ENCODE measurements at regions not wholly inside any gene's neighbourhood (a gene's known extent, or its start where the extent isn't known, plus 50 kb on each side); places are given as distances from the start of the nearest gene placed in this dataset.

- no peak overlapping the region for H3K9ac ChIP-seq (ENCODE audit: extremely low read depth, insufficient read length, low read length)
- H3K4me1 ChIP-seq (ENCODE audit: insufficient read depth, low read length), result no peaks in the 10 kb centered on the region
These were observed 61.1 kb downstream of the TWIST1 start for GRCh38 chr7:19056305-19056704.

More at GRCh38 chr7:19056305-19056704, 61.1 kb downstream of the TWIST1 start:
- no peak overlapping the region for H3K56ac ChIP-seq (ENCODE audit: insufficient read length, low read depth, low read length)
- DNase-seq, result no peak
- no peak overlapping the region for H4K91ac ChIP-seq (ENCODE audit: insufficient read length, low read depth, low read length)
- no peak overlapping the region for H2BK120ac ChIP-seq (ENCODE audit: low read depth, low read length, poor library complexity, severe bottlenecking)
- H2AFZ ChIP-seq (ENCODE audit: low read length), result no peak overlapping the region
- Mint-ChIP-seq H3K9me3 (no peaks in the 10 kb centered on the region), H3K27me3 (ENCODE audit: low read depth) (no peaks in the 10 kb centered on the region), H3K27ac (no peak overlapping the region), H3K36me3 (ENCODE audit: insufficient read depth in 1 of 3, low read depth in 3 of 3) (no peaks in the 10 kb centered on the region), H3K4me3 (no peak overlapping the region), H3K4me1 (peaks cover 2 to 4% of the 10 kb centered on the region in 2 experiments; a peak in 3 of 4 replicates)
- no peak overlapping the region for H3K4ac ChIP-seq (ENCODE audit: low read depth, low read length)
- no peak overlapping the region for H3K27ac ChIP-seq (ENCODE audit: insufficient read length, low read depth, low read length)
- no peak overlapping the region for H2BK12ac ChIP-seq (ENCODE audit: insufficient read length, low read depth, low read length)
- no peaks in the 10 kb centered on the region for H4K20me1 ChIP-seq (ENCODE audit: control insufficient read depth, insufficient read depth, insufficient read length)
- H3K4me2 ChIP-seq (ENCODE audit: insufficient read depth, insufficient read length, low read length), result no peak overlapping the region
- no peak for TF ChIP-seq CTCF (conservative IDR thresholded peaks at IDR 0.05)
- no peak overlapping the region for H4K5ac ChIP-seq (ENCODE audit: insufficient read length, low read depth, low read length)
- H3K79me1 ChIP-seq (ENCODE audit: insufficient read depth, low read depth, low read length, poor library complexity, severe bottlenecking), result no peaks in the 10 kb centered on the region
- no peak overlapping the region for H2BK20ac ChIP-seq (ENCODE audit: low read depth, low read length, poor library complexity, severe bottlenecking)
- H2BK5ac ChIP-seq (ENCODE audit: insufficient read length, low read length), result no peak overlapping the region
- no peak overlapping the region for H3K18ac ChIP-seq (ENCODE audit: insufficient read length, low read depth, low read length)
- H3K9me3 ChIP-seq (ENCODE audit: control insufficient read depth, low read depth, low read length), result no peaks in the 10 kb centered on the region
- no peak overlapping the region for H3K23ac ChIP-seq (ENCODE audit: insufficient read length, low read depth, low read length)
- no peak overlapping the region for H2BK15ac ChIP-seq (ENCODE audit: low read depth, low read length)
- H3K14ac ChIP-seq (ENCODE audit: insufficient read depth, low read length), result no peak overlapping the region
- no peak overlapping the region for H3T11ph ChIP-seq (ENCODE audit: low read length)
- no peaks in the 10 kb centered on the region for H3K27me3 ChIP-seq (ENCODE audit: insufficient read depth, low read length)
- H3K23me2 ChIP-seq (ENCODE audit: insufficient read length, low read depth, low read length, poor library complexity, severe bottlenecking), result no peaks in the 10 kb centered on the region
- H2AK5ac ChIP-seq (ENCODE audit: insufficient read length, low read length), result no peak overlapping the region
- no peaks in the 10 kb centered on the region; the same call in 1 of the 2 replicates for H3K79me2 ChIP-seq (ENCODE audit: insufficient read depth, low read length)
- H4K8ac ChIP-seq (replicated peaks; ENCODE audit: insufficient read length, low read depth, low read length), result no peak overlapping the region

Data from H9 (cell line).